ENCODE measurements at regions not wholly inside any gene's neighbourhood (a gene's known extent, or its start where the extent isn't known, plus 50 kb on each side); places are given as distances from the start of the nearest gene placed in this dataset.

DNA sequence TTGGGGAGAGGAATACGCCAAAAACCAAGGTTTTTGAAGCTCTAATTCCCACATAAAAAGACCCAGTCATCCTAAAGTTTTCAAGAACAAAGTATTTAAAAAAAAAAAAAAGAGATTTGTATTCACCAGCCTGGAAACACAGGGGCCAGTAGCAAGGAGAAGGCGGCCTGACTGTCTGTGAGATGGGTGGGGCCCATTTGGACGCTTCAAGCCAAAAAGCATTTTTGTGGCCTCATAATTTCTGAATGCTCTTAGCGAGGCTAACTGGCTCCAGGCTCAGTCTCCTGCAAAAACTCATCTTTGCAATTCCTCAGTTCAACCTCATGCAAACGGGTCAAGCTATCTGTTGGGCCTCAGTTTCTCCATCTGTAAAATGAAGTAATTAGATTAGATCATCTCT lies 514.1 kb downstream of the MED13L start:
- DNase-seq (ENCODE audit: low spot score) = no peak
- no peaks in the 10 kb centered on the region for H3K36me3 ChIP-seq (ENCODE audit: control insufficient read depth in 4 of 4, insufficient read depth in 3 of 4, low read depth in 1 of 4, low read length in 3 of 4)
- no peak overlapping the region for H3K27ac ChIP-seq (ENCODE audit: low read depth in 1 of 2, low read length in 2 of 2)
- no peaks in the 10 kb centered on the region for H3K27me3 ChIP-seq (ENCODE audit: control insufficient read depth in 4 of 4, insufficient read depth in 4 of 4, low read length in 3 of 4)
- WGBS = 82% methylated on average over 5 of the region's 5 CpGs
- no peak overlapping the region for H3K4me3 ChIP-seq (ENCODE audit: low read depth in 1 of 3, low read length in 3 of 3)
- peaks cover 0 to 3% (median 0%) of the 10 kb centered on the region in 4 donors for H3K9me3 ChIP-seq (ENCODE audit: control insufficient read depth in 4 of 4, low read length in 3 of 4)
- no peak overlapping the region for H3K9ac ChIP-seq (ENCODE audit: low read depth in 1 of 2, low read length in 2 of 2)
- no peak for TF ChIP-seq TAF1 (conservative IDR thresholded peaks at IDR 0.05)
- TF ChIP-seq, protein P1, sequence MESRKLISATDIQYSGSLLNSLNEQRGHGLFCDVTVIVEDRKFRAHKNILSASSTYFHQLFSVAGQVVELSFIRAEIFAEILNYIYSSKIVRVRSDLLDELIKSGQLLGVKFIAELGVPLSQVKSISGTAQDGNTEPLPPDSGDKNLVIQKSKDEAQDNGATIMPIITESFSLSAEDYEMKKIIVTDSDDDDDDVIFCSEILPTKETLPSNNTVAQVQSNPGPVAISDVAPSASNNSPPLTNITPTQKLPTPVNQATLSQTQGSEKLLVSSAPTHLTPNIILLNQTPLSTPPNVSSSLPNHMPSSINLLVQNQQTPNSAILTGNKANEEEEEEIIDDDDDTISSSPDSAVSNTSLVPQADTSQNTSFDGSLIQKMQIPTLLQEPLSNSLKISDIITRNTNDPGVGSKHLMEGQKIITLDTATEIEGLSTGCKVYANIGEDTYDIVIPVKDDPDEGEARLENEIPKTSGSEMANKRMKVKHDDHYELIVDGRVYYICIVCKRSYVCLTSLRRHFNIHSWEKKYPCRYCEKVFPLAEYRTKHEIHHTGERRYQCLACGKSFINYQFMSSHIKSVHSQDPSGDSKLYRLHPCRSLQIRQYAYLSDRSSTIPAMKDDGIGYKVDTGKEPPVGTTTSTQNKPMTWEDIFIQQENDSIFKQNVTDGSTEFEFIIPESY (IDR thresholded peaks at IDR 0.05) = no peak
- TF ChIP-seq SP1 (IDR thresholded peaks at IDR 0.05) = no peak
- TF ChIP-seq, protein P2, sequence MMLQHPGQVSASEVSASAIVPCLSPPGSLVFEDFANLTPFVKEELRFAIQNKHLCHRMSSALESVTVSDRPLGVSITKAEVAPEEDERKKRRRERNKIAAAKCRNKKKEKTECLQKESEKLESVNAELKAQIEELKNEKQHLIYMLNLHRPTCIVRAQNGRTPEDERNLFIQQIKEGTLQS (IDR thresholded peaks at IDR 0.05) = no peak
- no peak for TF ChIP-seq CTCF (IDR thresholded peaks at IDR 0.05; ENCODE audit: low read depth, low read length, missing input control)
- TF ChIP-seq FOXA2 (IDR thresholded peaks at IDR 0.05) = no peak
- TF ChIP-seq HNF4A (conservative IDR thresholded peaks at IDR 0.05) = no peak
- TF ChIP-seq YY1 (IDR thresholded peaks at IDR 0.05) = no peak
- TF ChIP-seq, protein P3, sequence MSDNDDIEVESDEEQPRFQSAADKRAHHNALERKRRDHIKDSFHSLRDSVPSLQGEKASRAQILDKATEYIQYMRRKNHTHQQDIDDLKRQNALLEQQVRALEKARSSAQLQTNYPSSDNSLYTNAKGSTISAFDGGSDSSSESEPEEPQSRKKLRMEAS (IDR thresholded peaks at IDR 0.05) = no peak
- no peak for TF ChIP-seq FOXA1 (IDR thresholded peaks at IDR 0.05)
- no peak for TF ChIP-seq EGR1 (IDR thresholded peaks at IDR 0.05; ENCODE audit: low read depth in 2 of 2)
- TF ChIP-seq RAD21 (IDR thresholded peaks at IDR 0.05) = no peak
- TF ChIP-seq JUND (IDR thresholded peaks at IDR 0.05) = no peak
- TF ChIP-seq RXRA (IDR thresholded peaks at IDR 0.05) = no peak
- no peak for TF ChIP-seq NR2F2 (IDR thresholded peaks at IDR 0.05)
- H3K4me1 ChIP-seq (ENCODE audit: control insufficient read depth in 4 of 4, insufficient read depth in 4 of 4, low read length in 3 of 4) = no peaks in the 10 kb centered on the region

GRCh38 chr12:115762936-115763335 lies 514.6 kb downstream of the MED13L start:
- DNase-seq (ENCODE audit: low spot score) = no peak
- Histone ChIP-seq H3K27me3 (ENCODE audit: control insufficient read depth in 4 of 4, insufficient read depth in 4 of 4, low read length in 3 of 4) (peaks cover 0 to 2% (median 0%) of the 10 kb centered on the region in 4 donors), H3K4me1 (ENCODE audit: control insufficient read depth in 4 of 4, insufficient read depth in 4 of 4, low read length in 3 of 4) (no peaks in the 10 kb centered on the region), H3K27ac (ENCODE audit: low read depth in 1 of 2, low read length in 2 of 2) (no peak overlapping the region), H3K4me3 (ENCODE audit: low read depth in 1 of 3, low read length in 3 of 3) (no peak overlapping the region), H3K9me3 (ENCODE audit: control insufficient read depth in 4 of 4, low read length in 3 of 4) (peaks cover 0 to 3% (median 0%) of the 10 kb centered on the region in 4 donors), H3K9ac (ENCODE audit: low read depth in 1 of 2, low read length in 2 of 2) (no peak overlapping the region), H3K36me3 (ENCODE audit: control insufficient read depth in 4 of 4, insufficient read depth in 3 of 4, low read depth in 1 of 4, low read length in 3 of 4) (no peaks in the 10 kb centered on the region)
- 82% methylated on average over 3 of the region's 3 CpGs for WGBS
- TF ChIP-seq FOXA1 (IDR thresholded peaks at IDR 0.05) = no peak

DNA sequence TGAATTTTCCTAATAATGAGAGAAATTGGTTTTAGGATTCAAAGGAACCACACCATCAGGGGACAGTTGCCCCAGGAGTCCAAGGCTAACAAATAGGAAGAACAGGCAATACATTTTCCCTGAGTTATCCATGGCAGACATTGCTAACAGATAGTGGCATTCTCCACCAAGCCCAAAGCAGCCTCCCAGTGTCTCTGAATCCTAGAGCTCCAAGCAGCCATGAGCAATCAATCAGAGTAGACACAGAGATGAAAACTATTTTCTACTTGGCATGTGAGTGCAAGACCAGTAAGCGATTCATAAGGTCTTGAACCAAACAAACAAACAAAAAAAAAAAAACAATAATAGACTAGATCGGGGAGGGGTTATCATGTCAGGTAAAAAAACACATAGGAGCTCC lies 515.7 kb downstream of the MED13L start:
- Histone ChIP-seq H3K4me1 (ENCODE audit: control insufficient read depth in 4 of 4, insufficient read depth in 4 of 4, low read length in 3 of 4) (no peaks in the 10 kb centered on the region), H3K9me3 (ENCODE audit: control insufficient read depth in 4 of 4, low read length in 3 of 4) (no peaks in the 10 kb centered on the region), H3K27ac (ENCODE audit: low read depth in 1 of 2, low read length in 2 of 2) (no peak overlapping the region), H3K27me3 (ENCODE audit: control insufficient read depth in 4 of 4, insufficient read depth in 4 of 4, low read length in 3 of 4) (peaks cover 0 to 4% (median 0%) of the 10 kb centered on the region in 4 donors), H3K4me3 (ENCODE audit: low read depth in 1 of 3, low read length in 3 of 3) (no peak overlapping the region), H3K9ac (ENCODE audit: low read depth in 1 of 2, low read length in 2 of 2) (no peak overlapping the region), H3K36me3 (ENCODE audit: control insufficient read depth in 4 of 4, insufficient read depth in 3 of 4, low read depth in 1 of 4, low read length in 3 of 4) (no peaks in the 10 kb centered on the region)
- no peak for DNase-seq (ENCODE audit: low spot score)
- 88% methylated on average over 2 of the region's 2 CpGs for WGBS
- TF ChIP-seq FOXA2 (IDR thresholded peaks at IDR 0.05) (no peak), HNF4A (conservative IDR thresholded peaks at IDR 0.05) (no peak), RXRA (IDR thresholded peaks at IDR 0.05) (no peak), SP1 (IDR thresholded peaks at IDR 0.05) (no peak), GABPA (IDR thresholded peaks at IDR 0.05 in 1 of 2, conservative IDR thresholded peaks at IDR 0.05 in 1 of 2) (no peak), NR2F2 (IDR thresholded peaks at IDR 0.05) (no peak), JUND (IDR thresholded peaks at IDR 0.05) (no peak), TAF1 (conservative IDR thresholded peaks at IDR 0.05) (no peak), HNF4G (IDR thresholded peaks at IDR 0.05) (no peak), YY1 (IDR thresholded peaks at IDR 0.05) (no peak), RAD21 (IDR thresholded peaks at IDR 0.05) (no peak), CTCF (IDR thresholded peaks at IDR 0.05; ENCODE audit: low read depth, low read length, missing input control) (no peak), FOXA1 (IDR thresholded peaks at IDR 0.05) (no peak), EGR1 (IDR thresholded peaks at IDR 0.05; ENCODE audit: low read depth in 2 of 2) (no peak)
- TF ChIP-seq, protein P2 (IDR thresholded peaks at IDR 0.05) = no peak
- TF ChIP-seq, protein P1 (IDR thresholded peaks at IDR 0.05) = no peak

All from liver (tissue), 8 donors.